ENCODE measurements at regions not wholly inside any gene's neighbourhood (a gene's known extent, or its start where the extent isn't known, plus 50 kb on each side); places are given as distances from the start of the nearest gene placed in this dataset.

DNA sequence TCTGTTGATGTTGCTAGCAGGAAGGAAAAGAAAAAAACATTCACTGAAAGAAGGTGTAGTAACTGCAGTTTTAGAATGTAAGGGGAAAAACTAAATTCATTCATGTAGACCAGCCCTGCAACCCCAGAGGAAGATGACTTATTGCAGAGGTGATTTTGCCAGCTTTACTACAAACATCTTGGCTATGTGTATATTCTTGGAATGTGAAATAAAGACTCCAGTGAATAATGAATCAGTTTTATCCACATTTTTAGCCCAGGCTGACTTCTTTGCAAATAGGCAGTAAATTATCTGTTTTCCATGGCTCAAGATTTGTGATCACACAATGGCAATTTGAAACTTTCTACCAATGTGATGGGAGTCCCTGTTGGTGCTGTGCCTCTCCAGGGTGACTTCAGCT is 206.1 kb upstream of the SETBP1 start:
- Histone ChIP-seq H3K36me3 (replicated peaks in 1 of 2; ENCODE audit: control extremely low read depth in 1 of 2, control insufficient read depth in 1 of 2, extremely low read depth in 1 of 2, insufficient read depth in 2 of 2, low read length in 1 of 2) (no peaks in the 10 kb centered on the region), H3K27ac (ENCODE audit: low read length in 2 of 2) (no peak overlapping the region), H3K79me2 (ENCODE audit: control insufficient read depth, insufficient read depth, low read length) (no peaks in the 10 kb centered on the region), H3K27me3 (replicated peaks in 1 of 4; ENCODE audit: control extremely low read depth in 1 of 4, control insufficient read depth in 3 of 4, insufficient read depth in 4 of 4, low read length in 3 of 4) (no peaks in the 10 kb centered on the region), H3K9me3 (ENCODE audit: control extremely low read depth in 1 of 3, control insufficient read depth in 2 of 3, insufficient read depth in 1 of 3, low read length in 2 of 3) (peaks cover 1 to 14% (median 7%) of the 10 kb centered on the region in 3 donors), H3K4me1 (ENCODE audit: control insufficient read depth in 2 of 2, insufficient read depth in 2 of 2, low read length in 2 of 2) (no peaks in the 10 kb centered on the region), H2AFZ (ENCODE audit: insufficient read depth, low read depth, low read length, poor library complexity, severe bottlenecking) (no peak overlapping the region), H3K9ac (ENCODE audit: low read length) (no peak overlapping the region), H3K4me3 (ENCODE audit: control extremely low read depth in 1 of 5, extremely low read depth in 1 of 5, insufficient read depth in 1 of 5, low read depth in 2 of 5, low read length in 4 of 5) (no peak overlapping the region), H3K4me2 (replicated peaks; ENCODE audit: low read depth, low read length, poor library complexity, severe bottlenecking) (no peak overlapping the region), H4K20me1 (ENCODE audit: control insufficient read depth, insufficient read depth, low read length, poor library complexity, severe bottlenecking) (no peaks in the 10 kb centered on the region)
- TF ChIP-seq EZH2 (IDR thresholded peaks at IDR 0.05; ENCODE audit: borderline replicate concordance, insufficient read depth, low read depth, low read length, poor library complexity, severe bottlenecking): no peak
- TF ChIP-seq, protein P1, sequence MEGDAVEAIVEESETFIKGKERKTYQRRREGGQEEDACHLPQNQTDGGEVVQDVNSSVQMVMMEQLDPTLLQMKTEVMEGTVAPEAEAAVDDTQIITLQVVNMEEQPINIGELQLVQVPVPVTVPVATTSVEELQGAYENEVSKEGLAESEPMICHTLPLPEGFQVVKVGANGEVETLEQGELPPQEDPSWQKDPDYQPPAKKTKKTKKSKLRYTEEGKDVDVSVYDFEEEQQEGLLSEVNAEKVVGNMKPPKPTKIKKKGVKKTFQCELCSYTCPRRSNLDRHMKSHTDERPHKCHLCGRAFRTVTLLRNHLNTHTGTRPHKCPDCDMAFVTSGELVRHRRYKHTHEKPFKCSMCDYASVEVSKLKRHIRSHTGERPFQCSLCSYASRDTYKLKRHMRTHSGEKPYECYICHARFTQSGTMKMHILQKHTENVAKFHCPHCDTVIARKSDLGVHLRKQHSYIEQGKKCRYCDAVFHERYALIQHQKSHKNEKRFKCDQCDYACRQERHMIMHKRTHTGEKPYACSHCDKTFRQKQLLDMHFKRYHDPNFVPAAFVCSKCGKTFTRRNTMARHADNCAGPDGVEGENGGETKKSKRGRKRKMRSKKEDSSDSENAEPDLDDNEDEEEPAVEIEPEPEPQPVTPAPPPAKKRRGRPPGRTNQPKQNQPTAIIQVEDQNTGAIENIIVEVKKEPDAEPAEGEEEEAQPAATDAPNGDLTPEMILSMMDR (IDR thresholded peaks at IDR 0.05): no peak
- no peak for DNase-seq
- ATAC-seq (ENCODE audit: low read depth): no peak
- Mint-ChIP-seq H3K27me3 (no peaks in the 10 kb centered on the region), H3K27ac (no peak overlapping the region), H3K4me3 (no peak overlapping the region), H3K4me1 (no peaks in the 10 kb centered on the region), H3K9me3 (ENCODE audit: insufficient read depth) (peaks cover 7% of the 10 kb centered on the region)
- ChIA-PET POLR2A (no interaction called here), CTCF (no interaction called here)
- intact Hi-C loops (cut with micrococcal nuclease): no loop called here

DNA sequence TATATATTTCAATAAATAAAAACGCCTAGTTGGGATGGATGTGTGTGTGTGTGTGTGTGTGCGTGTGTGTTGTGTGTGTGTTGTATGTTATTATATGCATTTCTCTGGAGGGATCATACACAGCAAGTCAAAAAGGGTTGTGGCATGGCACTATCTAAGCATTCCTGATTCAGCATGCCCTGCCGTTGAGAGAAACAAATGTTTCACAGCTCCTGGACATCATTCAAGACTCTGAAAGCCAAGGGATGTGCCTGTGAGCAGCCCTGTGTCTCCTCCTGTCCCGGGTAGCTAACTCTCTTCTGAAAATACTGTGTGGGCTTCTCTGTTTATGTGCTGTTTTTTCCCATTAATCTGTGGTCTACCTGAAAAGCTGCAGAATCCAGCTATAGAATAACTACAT is 197.9 kb upstream of the SETBP1 start:
- no peak overlapping the region for H3K27ac ChIP-seq (ENCODE audit: low read length in 2 of 2)
- H3K79me2 ChIP-seq (ENCODE audit: control insufficient read depth, insufficient read depth, low read length): no peaks in the 10 kb centered on the region
- no peaks in the 10 kb centered on the region for H3K27me3 Mint-ChIP-seq
- no peaks in the 10 kb centered on the region for H3K27me3 ChIP-seq (replicated peaks in 1 of 4; ENCODE audit: control extremely low read depth in 1 of 4, control insufficient read depth in 3 of 4, insufficient read depth in 4 of 4, low read length in 3 of 4)
- WGBS (ENCODE audit: insufficient coverage): 100% methylated on average over 1 of the region's 4 CpGs
- no peak overlapping the region for H2AFZ ChIP-seq (ENCODE audit: insufficient read depth, low read depth, low read length, poor library complexity, severe bottlenecking)
- POLR2A ChIA-PET: no interaction called here
- intact Hi-C loops (cut with micrococcal nuclease): no loop called here
- no peak overlapping the region for H3K4me3 ChIP-seq (ENCODE audit: control extremely low read depth in 1 of 5, extremely low read depth in 1 of 5, insufficient read depth in 1 of 5, low read depth in 2 of 5, low read length in 4 of 5)
- no peak overlapping the region for H3K4me2 ChIP-seq (replicated peaks; ENCODE audit: low read depth, low read length, poor library complexity, severe bottlenecking)
- peaks cover 8% of the 10 kb centered on the region for H3K9me3 Mint-ChIP-seq (ENCODE audit: insufficient read depth)
- no peaks in the 10 kb centered on the region for H3K4me1 Mint-ChIP-seq
- H3K27ac Mint-ChIP-seq: no peak overlapping the region
- H3K9me3 ChIP-seq (ENCODE audit: control extremely low read depth in 1 of 3, control insufficient read depth in 2 of 3, insufficient read depth in 1 of 3, low read length in 2 of 3): peaks cover 2 to 27% (median 16%) of the 10 kb centered on the region in 3 donors
- ATAC-seq (ENCODE audit: low read depth) (no peak), DNase-seq (no peak)
- no peak overlapping the region for H3K9ac ChIP-seq (ENCODE audit: low read length)
- TF ChIP-seq, protein P1 (IDR thresholded peaks at IDR 0.05): no peak
- no peak for TF ChIP-seq EZH2 (IDR thresholded peaks at IDR 0.05; ENCODE audit: borderline replicate concordance, insufficient read depth, low read depth, low read length, poor library complexity, severe bottlenecking)
- H3K4me1 ChIP-seq (ENCODE audit: control insufficient read depth in 2 of 2, insufficient read depth in 2 of 2, low read length in 2 of 2): no peaks in the 10 kb centered on the region
- H3K36me3 ChIP-seq (replicated peaks in 1 of 2; ENCODE audit: control extremely low read depth in 1 of 2, control insufficient read depth in 1 of 2, extremely low read depth in 1 of 2, insufficient read depth in 2 of 2, low read length in 1 of 2): no peaks in the 10 kb centered on the region
- no peaks in the 10 kb centered on the region for H4K20me1 ChIP-seq (ENCODE audit: control insufficient read depth, insufficient read depth, low read length, poor library complexity, severe bottlenecking)
- no peak overlapping the region for H3K4me3 Mint-ChIP-seq
- CTCF ChIA-PET: no interaction called here

All from B cell (primary cell).